H1 (cell line): ENCODE measurements at regions not wholly inside any gene's neighbourhood (a gene's known extent, or its start where the extent isn't known, plus 50 kb on each side); places are given as distances from the start of the nearest gene placed in this dataset.
A peak's percentile ranks its signal among the peaks of the same experiment; 100 is the strongest.
"Not testable (repeated sequence)": the region's sequence is repeated elsewhere in the genome, so short reads cannot be mapped to it uniquely, and the experiment has no call there.

Experiments
- CTCF ChIA-PET: fragments of 300-600 bp; sonication (Branson Sonifier 250); formaldehyde crosslinking; loops from one replicate; lab custom pipeline; 2021; ENCODE audit not compliant: partially characterized antibody; lab: Charles Lee
- POLR2A ChIA-PET: fragments of 300-600 bp; sonication (Branson Sonifier 250); formaldehyde crosslinking; loops from one replicate; lab custom pipeline; 2021; ENCODE audit warnings: inconsistent platforms; ENCODE audit not compliant: partially characterized antibody; lab: Charles Lee
- DNase-seq, 2 experiments: peaks; one replicate each; pipeline versions ENCODE4 v3.0.0 to v3.0.0-alpha.2; 2010 to 2022; ENCODE audit warnings: low spot score in 2 of 2, low read depth in 1 of 2, mixed read lengths in 1 of 2
- FAIRE-seq: peaks from 2 replicates; lab custom pipeline; 2011; peaks lifted over from hg19 to GRCh38; lab: Jason Lieb, UNC
- H2AFZ ChIP-seq: 2 replicates; pipeline ENCODE4 v1.8.1; 2012; ENCODE audit warnings: low read length, inconsistent platforms
- H2AK5ac ChIP-seq: 2 replicates; pipeline ENCODE4 v1.6.1; 2013; ENCODE audit warnings: low read depth, low read length
- H2BK120ac ChIP-seq: replicated peaks from 2 replicates; pipeline ENCODE3; 2013; ENCODE audit warnings: low read depth, low read length, inconsistent platforms
- H2BK12ac ChIP-seq: 2 replicates; pipeline ENCODE4 v1.6.1; 2013; ENCODE audit warnings: low read depth, low read length
- H2BK15ac ChIP-seq: 2 replicates; pipeline ENCODE4 v1.6.1; 2013; ENCODE audit warnings: low read length
- H2BK20ac ChIP-seq: 2 replicates; pipeline ENCODE4 v1.6.1; 2013; ENCODE audit warnings: low read length
- H2BK5ac ChIP-seq: 2 replicates; pipeline ENCODE4 v1.6.1; 2013; ENCODE audit warnings: low read depth, low read length
- H3K14ac ChIP-seq: 2 replicates; pipeline ENCODE4 v1.6.1; 2013; ENCODE audit warnings: inconsistent platforms; ENCODE audit not compliant: insufficient read length
- H3K18ac ChIP-seq: 2 replicates; pipeline ENCODE4 v1.6.1; 2013; ENCODE audit warnings: low read length; ENCODE audit errors: extremely low read depth
- H3K23ac ChIP-seq: 2 replicates; pipeline ENCODE4 v1.6.1; 2013; ENCODE audit warnings: inconsistent platforms; ENCODE audit not compliant: insufficient read length
- H3K23me2 ChIP-seq: 2 replicates; pipeline ENCODE4 v1.6.1; 2013; ENCODE audit warnings: low read depth, low read length
- H3K27ac ChIP-seq: 2 replicates; pipeline ENCODE4 v1.6.1; 2011; ENCODE audit warnings: low read depth, low read length, inconsistent platforms
- H3K27me3 ChIP-seq, 4 experiments: replicated peaks in 1 of 4; 1 replicate in 1 of 4; 2 replicates in 3 of 4; pipeline versions ENCODE4 v1.6.1 to v1.8.1; 2011 to 2013; ENCODE audit warnings: low read length in 3 of 4, mild to moderate bottlenecking in 3 of 4, inconsistent platforms in 2 of 4, mixed read lengths in 2 of 4, moderate library complexity in 1 of 4; ENCODE audit not compliant: control insufficient read depth in 3 of 4, insufficient read depth in 3 of 4; ENCODE audit errors: extremely low read depth in 1 of 4
- H3K36me3 ChIP-seq, 4 experiments: 2 replicates each; pipeline versions ENCODE4 v1.6.1 to v1.8.1; 2011 to 2013; ENCODE audit warnings: mild to moderate bottlenecking in 4 of 4, low read length in 3 of 4, moderate library complexity in 2 of 4, control low read depth in 1 of 4, inconsistent platforms in 1 of 4; ENCODE audit not compliant: insufficient read depth in 4 of 4, control insufficient read depth in 2 of 4
- H3K4ac ChIP-seq: replicated peaks from 2 replicates; pipeline ENCODE3; 2013; ENCODE audit warnings: low read length, low read depth, mixed read lengths, inconsistent platforms; ENCODE audit not compliant: insufficient read length
- H3K4me1 ChIP-seq, 4 experiments: replicated peaks in 1 of 4; 1 replicate in 1 of 4; 2 replicates in 3 of 4; pipeline versions ENCODE4 v1.6.1 to v1.8.1; 2011 to 2013; ENCODE audit warnings: low read length in 3 of 4, inconsistent platforms in 2 of 4, mixed read lengths in 1 of 4; ENCODE audit not compliant: insufficient read depth in 4 of 4, control insufficient read depth in 3 of 4
- H3K4me2 ChIP-seq, 2 experiments: 2 replicates each; pipeline versions ENCODE4 v1.6.1 to v1.8.1; 2011 to 2013; ENCODE audit warnings: low read depth in 2 of 2, low read length in 2 of 2, control low read depth in 1 of 2, inconsistent platforms in 1 of 2, mild to moderate bottlenecking in 1 of 2; ENCODE audit not compliant: insufficient read depth in 1 of 2
- H3K4me3 ChIP-seq, 4 experiments: fragments of 200-600, 300-600 bp in 1 of 4; sonication (generic), shearing (Covaris generic), sonication (Bioruptor Twin) in 1 of 4; 2 replicates each; pipeline versions ENCODE4 v1.5.1 to v1.8.1; 2011 to 2016; ENCODE audit warnings: low read length in 4 of 4, low read depth in 3 of 4, control low read depth in 2 of 4, inconsistent platforms in 2 of 4, mild to moderate bottlenecking in 2 of 4, mixed read lengths in 1 of 4, moderate library complexity in 1 of 4; ENCODE audit not compliant: insufficient read depth in 2 of 4; ENCODE audit errors: extremely low read depth in 1 of 4
- H3K56ac ChIP-seq: replicated peaks from 2 replicates; pipeline ENCODE3; 2013; ENCODE audit warnings: low read depth, mild to moderate bottlenecking, mixed read lengths, low read length, inconsistent platforms; ENCODE audit not compliant: insufficient read length
- H3K79me1 ChIP-seq: 2 replicates; pipeline ENCODE4 v1.6.1; 2013; ENCODE audit warnings: low read depth, low read length, control low read depth
- H3K79me2 ChIP-seq, 2 experiments: 2 replicates each; pipeline versions ENCODE4 v1.6.1 to v1.8.1; 2012 to 2013; ENCODE audit warnings: low read length in 2 of 2, mild to moderate bottlenecking in 2 of 2, inconsistent platforms in 1 of 2; ENCODE audit not compliant: insufficient read depth in 2 of 2, control insufficient read depth in 1 of 2
- H3K9ac ChIP-seq, 4 experiments: replicated peaks in 1 of 4; 1 replicate in 1 of 4; 2 replicates in 3 of 4; pipeline versions ENCODE4 v1.6.1 to v1.8.1; 2011 to 2013; ENCODE audit warnings: low read depth in 3 of 4, low read length in 3 of 4, control low read depth in 2 of 4, mild to moderate bottlenecking in 2 of 4, moderate library complexity in 2 of 4, inconsistent platforms in 1 of 4; ENCODE audit errors: extremely low read depth in 1 of 4
- H3K9me3 ChIP-seq, 2 experiments: 2 replicates each; pipeline versions ENCODE4 v1.6.1 to v1.8.1; 2012 to 2013; ENCODE audit warnings: mild to moderate bottlenecking in 2 of 2, moderate library complexity in 2 of 2, control low read depth in 1 of 2, inconsistent platforms in 1 of 2, low read depth in 1 of 2, low read length in 1 of 2, mixed read lengths in 1 of 2; ENCODE audit not compliant: insufficient read depth in 2 of 2
- H4K20me1 ChIP-seq, 2 experiments: replicated peaks in 1 of 2; 2 replicates each; pipeline versions ENCODE3 to v1.8.1; 2011 to 2013; ENCODE audit warnings: inconsistent platforms in 2 of 2, low read length in 2 of 2, mild to moderate bottlenecking in 1 of 2; ENCODE audit not compliant: insufficient read depth in 2 of 2, control insufficient read depth in 1 of 2
- H4K5ac ChIP-seq: 2 replicates; pipeline ENCODE4 v1.6.1; 2013; ENCODE audit warnings: low read length, low read depth, mixed read lengths, inconsistent platforms; ENCODE audit not compliant: insufficient read length
- H4K8ac ChIP-seq: 2 replicates; pipeline ENCODE4 v1.8.0; 2013; ENCODE audit warnings: mild to moderate bottlenecking, moderate library complexity, low read length, inconsistent platforms; ENCODE audit not compliant: insufficient read depth; ENCODE audit errors: extremely low read depth
- H4K91ac ChIP-seq: replicated peaks from 2 replicates; pipeline ENCODE3; 2013; ENCODE audit warnings: low read length, mixed read lengths, inconsistent platforms; ENCODE audit not compliant: insufficient read length
- PHF8 ChIP-seq: fragments of 200-600 bp; sonication (generic); conservative IDR thresholded peaks from 2 replicates; pipeline ENCODE4 v1.7.1; 2012; ENCODE audit warnings: low read depth, mild to moderate bottlenecking, inconsistent platforms, low read length, moderate library complexity
- RAD21 ChIP-seq, 2 experiments: IDR thresholded peaks in 1 of 2; conservative IDR thresholded peaks in 1 of 2; 2 replicates each; pipeline ENCODE4 v1.6.1; 2011; ENCODE audit warnings: low read depth in 2 of 2, low read length in 2 of 2, improper control_type of control experiment in 1 of 2, inconsistent platforms in 1 of 2, mild to moderate bottlenecking in 1 of 2, moderate library complexity in 1 of 2
- WGBS, 2 experiments: shearing (Covaris generic) in 1 of 2; methylation state at CpG; one replicate each; pipeline versions ENCODE4 v1.1.6 to v1.1.7; 2013 to 2015; ENCODE audit warnings: low lambda C conversion rate in 2 of 2, mixed read lengths in 2 of 2, inconsistent platforms in 1 of 2, low coverage in 1 of 2, missing lambda C conversion rate in 1 of 2; ENCODE audit not compliant: insufficient replicate concordance in 2 of 2, insufficient coverage in 1 of 2, insufficient read length in 1 of 2; ENCODE audit errors: extremely low coverage in 1 of 2, missing lambda C conversion rate in 1 of 2; 5-methylcytosine and 5-hydroxymethylcytosine counted together

DNA sequence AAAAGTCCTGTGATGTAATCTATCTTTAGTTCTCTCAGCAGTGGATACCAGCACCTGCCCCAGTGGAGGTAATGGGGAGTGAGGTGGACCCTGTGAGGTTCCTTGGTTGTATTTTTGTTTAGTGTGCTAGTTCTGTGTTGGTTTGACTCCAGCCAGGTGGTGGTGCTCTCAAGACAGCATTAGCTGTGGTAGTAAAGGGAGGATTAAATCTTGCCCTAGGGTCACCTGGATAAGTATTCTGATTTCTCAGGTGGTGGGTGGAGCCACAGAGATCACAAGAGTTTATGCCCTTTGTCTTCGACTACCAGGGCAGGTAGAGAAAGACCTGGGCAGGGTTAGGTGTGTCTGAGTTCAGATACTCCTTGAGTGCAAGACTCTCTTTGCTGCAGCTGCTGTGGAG, 176.3 kb upstream of the EDA2R start:
- H4K5ac ChIP-seq, result no peak overlapping the region
- no peak overlapping the region for H2BK12ac ChIP-seq
- no peak overlapping the region for H3K4me2 ChIP-seq
- no peak overlapping the region for H4K8ac ChIP-seq
- no peak overlapping the region for H3K4ac ChIP-seq
- no peaks in the 10 kb centered on the region for H3K79me2 ChIP-seq
- H2AFZ ChIP-seq, result no peak overlapping the region
- H2BK5ac ChIP-seq, result no peak overlapping the region
- H3K9me3 ChIP-seq, result no peaks in the 10 kb centered on the region
- no peak for TF ChIP-seq PHF8
- peak; percentile 16 to 23; a peak in 2 of 4 replicates for TF ChIP-seq RAD21 (IDR thresholded peaks at IDR 0.05 in 1 of 2, conservative IDR thresholded peaks at IDR 0.05 in 1 of 2; ENCODE audit: low read depth in 2 of 2, low read length in 2 of 2)
- H3K56ac ChIP-seq, result no peak overlapping the region
- H3K23me2 ChIP-seq, result no peaks in the 10 kb centered on the region
- no CpG with 5 or more reads among the region's 1 CpG for WGBS, 2 experiments
- no peak overlapping the region for H2AK5ac ChIP-seq
- H2BK120ac ChIP-seq, result no peak overlapping the region
- H3K36me3 ChIP-seq, result no peaks in the 10 kb centered on the region
- no peak overlapping the region for H2BK15ac ChIP-seq
- H3K27me3 ChIP-seq, result no peaks in the 10 kb centered on the region
- H3K4me1 ChIP-seq, result no peaks in the 10 kb centered on the region
- ChIA-PET POLR2A (no interaction called here), CTCF (no interaction called here)
- DNase-seq (no peak), FAIRE-seq (no peak)
- H4K91ac ChIP-seq, result no peak overlapping the region
- H3K14ac ChIP-seq, result no peak overlapping the region
- no peaks in the 10 kb centered on the region for H4K20me1 ChIP-seq
- no peak overlapping the region for H2BK20ac ChIP-seq
- no peak overlapping the region for H3K23ac ChIP-seq
- H3K18ac ChIP-seq, result no peak overlapping the region
- no peak overlapping the region for H3K27ac ChIP-seq
- H3K4me3 ChIP-seq, result no peak overlapping the region
- no peak overlapping the region for H3K9ac ChIP-seq
- no peaks in the 10 kb centered on the region for H3K79me1 ChIP-seq

DNA sequence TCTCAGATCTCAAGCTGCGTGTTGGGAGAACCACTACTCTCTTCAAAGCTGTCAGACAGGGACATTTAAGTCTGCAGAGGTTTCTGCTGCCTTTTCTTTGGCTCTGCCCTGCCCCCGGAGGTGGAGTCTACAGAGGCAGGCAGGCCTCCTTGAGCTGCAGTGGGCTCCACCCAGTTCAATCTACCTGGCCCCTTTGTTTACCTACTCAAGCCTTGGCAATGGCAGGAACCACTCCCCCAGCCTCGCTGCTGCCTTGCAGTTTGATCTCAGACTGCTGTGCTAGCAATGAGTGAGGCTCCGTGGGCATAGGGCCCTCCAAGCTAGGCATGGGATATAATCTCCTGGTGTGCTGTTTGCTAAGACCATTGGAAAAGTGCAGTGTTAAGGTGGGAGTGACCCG, 155.6 kb upstream of the EDA2R start:
- H3K4ac ChIP-seq, H2BK15ac ChIP-seq, H4K5ac ChIP-seq, H2AK5ac ChIP-seq, H3K56ac ChIP-seq, H2BK20ac ChIP-seq, H4K8ac ChIP-seq, H3K14ac ChIP-seq, H3K79me1 ChIP-seq, FAIRE-seq, H3K79me2 ChIP-seq, H3K4me2 ChIP-seq, H2BK5ac ChIP-seq, H3K9ac ChIP-seq, CTCF ChIA-PET, H3K9me3 ChIP-seq, H4K91ac ChIP-seq, DNase-seq, H2BK120ac ChIP-seq, H3K4me3 ChIP-seq, H3K23me2 ChIP-seq, H3K18ac ChIP-seq, H3K27ac ChIP-seq, H3K23ac ChIP-seq, H3K36me3 ChIP-seq, POLR2A ChIA-PET, H3K27me3 ChIP-seq, H4K20me1 ChIP-seq, H3K4me1 ChIP-seq, H2BK12ac ChIP-seq, H2AFZ ChIP-seq: not testable (repeated sequence)
- 77% methylated on average over 2 of the region's 5 CpGs; no CpG with 5 or more reads in 1 of the 2 experiments for WGBS, 2 experiments
